ENCODE measurements at regions not wholly inside any gene's neighbourhood (a gene's known extent, or its start where the extent isn't known, plus 50 kb on each side); places are given as distances from the start of the nearest gene placed in this dataset.

- TF ChIP-seq CTCF (IDR thresholded peaks at IDR 0.05) (no peak), POLR2A (IDR thresholded peaks at IDR 0.05) (no peak)
These were observed 460.3 kb downstream of the TSHZ3 start for GRCh38 chr19:30888937-30889336.

Data from adrenal gland (tissue), 5 donors.